Ectodermal cell (in vitro differentiated cells): ENCODE measurements at regions not wholly inside any gene's neighbourhood (a gene's known extent, or its start where the extent isn't known, plus 50 kb on each side); places are given as distances from the start of the nearest gene placed in this dataset.

Experiments
- H3K27ac ChIP-seq: 2 replicates; pipeline ENCODE4 v1.7.0; 2013; ENCODE audit warnings: mild to moderate bottlenecking, low read depth, low read length; ENCODE audit not compliant: insufficient read depth, poor library complexity, severe bottlenecking
- H3K27me3 ChIP-seq: 2 replicates; pipeline ENCODE4 v1.7.0; 2013; ENCODE audit warnings: mild to moderate bottlenecking, low read length; ENCODE audit not compliant: insufficient read depth, control insufficient read depth, poor library complexity, severe bottlenecking
- H3K36me3 ChIP-seq: one replicate; pipeline ENCODE4 v1.7.0; 2013; ENCODE audit warnings: low read length; ENCODE audit not compliant: control insufficient read depth, insufficient read depth
- H3K4me1 ChIP-seq: one replicate; pipeline ENCODE4 v1.7.0; 2013; ENCODE audit warnings: low read length; ENCODE audit not compliant: control insufficient read depth, insufficient read depth
- H3K4me3 ChIP-seq: 2 replicates; pipeline ENCODE4 v1.7.0; 2013; ENCODE audit warnings: low read depth, low read length, control low read depth; ENCODE audit not compliant: insufficient read depth
- H3K9me3 ChIP-seq: 2 replicates; pipeline ENCODE4 v1.7.0; 2013; ENCODE audit warnings: mild to moderate bottlenecking, low read length, moderate library complexity; ENCODE audit not compliant: control insufficient read depth
- WGBS, 2 experiments: methylation state at CpG; one replicate each; pipeline ENCODE4 v1.1.7; 2013; ENCODE audit warnings: missing lambda C conversion rate in 2 of 2; 5-methylcytosine and 5-hydroxymethylcytosine counted together

GRCh38 chr11:115696563-115696962 is 192.3 kb upstream of the CADM1 start:
- Histone ChIP-seq H3K27me3 (no peaks in the 10 kb centered on the region), H3K36me3 (no peaks in the 10 kb centered on the region), H3K9me3 (no peaks in the 10 kb centered on the region), H3K4me1 (peaks cover 38% of the 10 kb centered on the region), H3K4me3 (no peak overlapping the region), H3K27ac (no peak overlapping the region)
- 85 to 86% methylated on average over 4 of the region's 4 CpGs for WGBS, 2 experiments

DNA sequence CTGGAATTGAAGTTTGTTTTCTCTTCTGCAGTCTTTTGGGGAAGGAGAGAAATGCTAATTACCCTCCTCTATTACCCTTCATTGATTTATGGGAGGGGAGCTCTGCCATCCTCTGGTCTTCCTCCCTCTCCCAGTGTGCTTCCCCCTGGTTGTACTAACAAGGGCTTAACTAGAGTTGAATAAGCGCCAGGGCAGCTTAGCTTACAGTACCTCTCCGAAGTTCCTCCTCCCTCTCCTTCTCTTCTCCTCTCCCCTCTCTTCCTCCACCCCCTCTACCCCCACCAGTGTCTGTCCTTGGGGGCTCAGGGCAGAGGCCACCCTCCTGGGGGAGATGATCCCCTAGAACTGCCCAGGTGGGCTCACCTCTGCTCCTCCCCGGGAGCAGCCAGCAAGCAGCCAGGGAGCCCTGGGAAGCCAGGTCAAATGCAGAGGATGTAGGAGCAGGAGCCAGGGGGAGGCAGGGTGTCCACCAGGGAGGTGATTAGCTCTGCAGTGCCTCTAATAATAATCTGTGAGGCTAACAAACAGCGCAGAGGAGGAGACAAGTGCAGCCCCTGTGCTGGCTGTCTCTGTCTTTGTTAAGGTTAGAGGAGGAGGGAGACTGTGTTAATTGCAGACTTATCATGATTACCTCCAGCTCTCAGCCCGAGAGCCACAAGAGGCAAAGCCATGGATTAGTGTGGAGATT is 191.6 kb upstream of the CADM1 start:
- H3K9me3 ChIP-seq: no peaks in the 10 kb centered on the region
- H3K4me3 ChIP-seq: no peak overlapping the region
- H3K36me3 ChIP-seq: no peaks in the 10 kb centered on the region
- H3K4me1 ChIP-seq: peaks cover 38% of the 10 kb centered on the region
- WGBS, 2 experiments: 56 to 57% methylated on average over 5 of the region's 5 CpGs
- no peak overlapping the region for H3K27ac ChIP-seq
- H3K27me3 ChIP-seq: no peaks in the 10 kb centered on the region

DNA sequence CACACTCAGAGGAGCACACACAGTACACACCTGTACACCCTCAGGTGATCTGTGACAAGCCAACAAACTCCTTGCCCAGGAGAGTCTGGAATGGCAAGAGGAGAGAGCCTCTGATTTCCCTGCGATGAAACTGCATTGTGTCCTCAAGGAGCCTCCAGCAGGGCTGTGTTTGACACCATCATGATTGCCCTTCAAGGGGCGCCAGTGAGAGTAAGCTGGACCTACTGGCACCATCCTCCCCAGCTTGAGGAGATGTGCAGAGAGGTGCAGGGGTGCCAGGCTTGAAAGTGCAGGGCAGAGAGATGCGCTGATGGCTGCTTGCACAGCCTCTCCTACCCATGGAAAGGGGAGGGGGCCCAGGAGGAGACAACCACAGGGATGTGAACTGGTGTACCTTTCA is 188.8 kb upstream of the CADM1 start:
- Histone ChIP-seq H3K4me3 (no peak overlapping the region), H3K27ac (no peak overlapping the region), H3K36me3 (no peaks in the 10 kb centered on the region), H3K9me3 (no peaks in the 10 kb centered on the region), H3K4me1 (peaks cover 26% of the 10 kb centered on the region), H3K27me3 (no peaks in the 10 kb centered on the region)
- WGBS, 2 experiments: 87 to 88% methylated on average over 3 of the region's 3 CpGs

- no peak overlapping the region for H3K4me3 ChIP-seq
- H3K4me1 ChIP-seq: peaks cover 8% of the 10 kb centered on the region
- no peaks in the 10 kb centered on the region for H3K36me3 ChIP-seq
- no peaks in the 10 kb centered on the region for H3K9me3 ChIP-seq
- WGBS, 2 experiments: 63 to 67% methylated on average over 3 of the region's 3 CpGs
- no peaks in the 10 kb centered on the region for H3K27me3 ChIP-seq
- no peak overlapping the region for H3K27ac ChIP-seq
Measured at GRCh38 chr11:115691030-115691429, 186.8 kb upstream of the CADM1 start.

- H3K27me3 ChIP-seq: no peaks in the 10 kb centered on the region
- WGBS, 2 experiments: 96 to 97% methylated on average over 5 of the region's 5 CpGs
Measured at GRCh38 chr11:115687934-115688333, 183.7 kb upstream of the CADM1 start.

GRCh38 chr11:115684699-115685098 is 180.5 kb upstream of the CADM1 start:
- no peak overlapping the region for H3K27ac ChIP-seq
- H3K9me3 ChIP-seq: no peaks in the 10 kb centered on the region
- H3K36me3 ChIP-seq: no peaks in the 10 kb centered on the region
- no peaks in the 10 kb centered on the region for H3K27me3 ChIP-seq
- 78 to 79% methylated on average over 8 of the region's 8 CpGs for WGBS, 2 experiments
- no peak overlapping the region for H3K4me3 ChIP-seq
- no peaks in the 10 kb centered on the region for H3K4me1 ChIP-seq

More at GRCh38 chr11:115687934-115688333, 183.7 kb upstream of the CADM1 start:
- Histone ChIP-seq H3K4me3 (no peak overlapping the region), H3K36me3 (no peaks in the 10 kb centered on the region), H3K27ac (no peak overlapping the region), H3K4me1 (no peaks in the 10 kb centered on the region), H3K9me3 (no peaks in the 10 kb centered on the region)

DNA sequence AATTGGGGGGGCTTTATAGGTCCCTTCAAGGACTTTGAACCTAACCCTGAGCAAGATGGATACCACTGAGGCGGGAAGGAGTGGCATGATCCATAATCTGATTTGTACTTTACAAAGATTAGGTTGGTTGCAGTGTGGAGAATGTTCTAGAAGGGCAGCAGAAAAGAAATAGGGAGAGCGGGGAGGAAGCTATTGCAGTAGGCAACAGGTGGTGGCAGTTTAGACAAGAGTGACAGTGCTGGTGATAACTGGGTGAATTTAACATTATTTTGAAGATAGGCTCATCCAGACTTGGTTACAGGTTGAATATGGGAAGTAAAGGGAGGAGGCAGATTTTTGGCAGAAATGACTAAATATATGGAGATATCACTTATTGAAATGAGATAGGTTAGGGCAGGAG is 179.9 kb upstream of the CADM1 start:
- no peaks in the 10 kb centered on the region for H3K27me3 ChIP-seq
- WGBS, 2 experiments: 96 to 99% methylated on average over 2 of the region's 2 CpGs
- no peaks in the 10 kb centered on the region for H3K9me3 ChIP-seq
- no peaks in the 10 kb centered on the region for H3K4me1 ChIP-seq
- no peak overlapping the region for H3K4me3 ChIP-seq
- H3K27ac ChIP-seq: no peak overlapping the region
- no peaks in the 10 kb centered on the region for H3K36me3 ChIP-seq

DNA sequence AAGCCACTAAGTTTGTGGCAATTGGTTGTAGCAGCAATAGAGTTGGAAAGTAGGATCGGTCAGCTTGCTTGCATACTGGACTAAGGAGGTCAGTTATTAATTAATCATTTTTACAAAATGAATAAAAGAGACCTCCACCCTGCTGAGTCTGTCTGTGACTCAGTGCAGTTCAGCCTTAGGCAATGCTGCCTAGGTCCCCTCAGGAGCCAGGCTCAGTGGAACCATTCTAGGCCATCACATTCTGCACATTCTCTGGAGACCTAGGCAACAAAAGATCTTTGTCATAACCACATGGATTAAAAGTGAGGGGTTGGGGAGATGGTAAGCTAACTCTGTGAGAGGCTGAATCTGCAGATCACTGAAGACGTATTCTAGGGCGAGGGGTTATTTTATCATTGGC is 178.7 kb upstream of the CADM1 start:
- no peak overlapping the region for H3K27ac ChIP-seq
- WGBS, 2 experiments: 93 to 100% methylated on average over 2 to 3 of the region's 3 CpGs
- H3K4me3 ChIP-seq: no peak overlapping the region
- no peaks in the 10 kb centered on the region for H3K27me3 ChIP-seq
- no peaks in the 10 kb centered on the region for H3K9me3 ChIP-seq
- peaks cover 4% of the 10 kb centered on the region for H3K4me1 ChIP-seq
- no peaks in the 10 kb centered on the region for H3K36me3 ChIP-seq

GRCh38 chr11:115682101-115682500 is 177.9 kb upstream of the CADM1 start:
- no peaks in the 10 kb centered on the region for H3K9me3 ChIP-seq
- WGBS, 2 experiments: 94 to 97% methylated on average over 5 of the region's 5 CpGs
- H3K4me3 ChIP-seq: no peak overlapping the region
- peaks cover 10% of the 10 kb centered on the region for H3K4me1 ChIP-seq
- H3K36me3 ChIP-seq: no peaks in the 10 kb centered on the region
- H3K27ac ChIP-seq: no peak overlapping the region
- H3K27me3 ChIP-seq: no peaks in the 10 kb centered on the region

DNA sequence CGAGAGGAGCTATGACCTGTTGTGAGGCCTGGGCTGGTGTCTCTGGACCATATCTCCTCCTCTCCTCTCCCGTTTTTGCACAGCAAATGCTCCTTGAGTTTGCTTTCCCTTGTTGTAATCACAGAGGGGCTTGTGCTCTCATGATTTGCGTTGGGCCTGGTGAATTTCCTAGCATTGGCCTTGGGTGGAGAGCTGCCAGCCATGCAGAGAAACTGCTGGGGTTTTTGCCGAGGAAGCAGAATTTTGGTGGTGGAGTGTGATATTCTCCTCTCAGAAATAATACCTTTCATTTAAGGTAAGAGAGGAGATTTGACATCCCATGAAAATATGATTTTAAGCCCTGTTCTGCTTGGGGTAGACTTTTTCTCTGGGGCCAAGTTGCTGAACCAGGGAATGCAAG is 175.7 kb upstream of the CADM1 start:
- WGBS, 2 experiments: 86 to 90% methylated on average over 4 of the region's 4 CpGs
- no peak overlapping the region for H3K27ac ChIP-seq
- no peaks in the 10 kb centered on the region for H3K36me3 ChIP-seq
- H3K4me3 ChIP-seq: no peak overlapping the region
- H3K4me1 ChIP-seq: peaks cover 28% of the 10 kb centered on the region
- H3K9me3 ChIP-seq: no peaks in the 10 kb centered on the region
- H3K27me3 ChIP-seq: no peaks in the 10 kb centered on the region

- 62 to 66% methylated on average over 5 of the region's 5 CpGs for WGBS, 2 experiments
- no peak overlapping the region for H3K27ac ChIP-seq
Measured at GRCh38 chr11:115678942-115679341, 174.7 kb upstream of the CADM1 start.

More at GRCh38 chr11:115678942-115679341, 174.7 kb upstream of the CADM1 start:
- no peak overlapping the region for H3K4me3 ChIP-seq
- H3K36me3 ChIP-seq: no peaks in the 10 kb centered on the region
- H3K9me3 ChIP-seq: no peaks in the 10 kb centered on the region
- H3K27me3 ChIP-seq: no peaks in the 10 kb centered on the region
- peaks cover 37% of the 10 kb centered on the region for H3K4me1 ChIP-seq
